GM12865 (cell line): ENCODE measurements at regions not wholly inside any gene's neighbourhood (a gene's known extent, or its start where the extent isn't known, plus 50 kb on each side); places are given as distances from the start of the nearest gene placed in this dataset.

Experiments used
- DNase-seq: peaks from one replicate; pipeline ENCODE4 v3.0.0; 2010; ENCODE audit warnings: low read depth
- H3K4me3 ChIP-seq: 2 replicates; pipeline ENCODE4 v1.5.1; 2011; ENCODE audit warnings: mild to moderate bottlenecking, low read depth, low read length, control low read depth
- TF ChIP-seq, protein P1 (sequence below): IDR thresholded peaks from 2 replicates; pipeline ENCODE4 v1.5.1; 2011; ENCODE audit warnings: low read length, control low read depth, low read depth, inconsistent platforms; ENCODE audit not compliant: insufficient read depth; ENCODE audit errors: missing control alignments

DNA sequence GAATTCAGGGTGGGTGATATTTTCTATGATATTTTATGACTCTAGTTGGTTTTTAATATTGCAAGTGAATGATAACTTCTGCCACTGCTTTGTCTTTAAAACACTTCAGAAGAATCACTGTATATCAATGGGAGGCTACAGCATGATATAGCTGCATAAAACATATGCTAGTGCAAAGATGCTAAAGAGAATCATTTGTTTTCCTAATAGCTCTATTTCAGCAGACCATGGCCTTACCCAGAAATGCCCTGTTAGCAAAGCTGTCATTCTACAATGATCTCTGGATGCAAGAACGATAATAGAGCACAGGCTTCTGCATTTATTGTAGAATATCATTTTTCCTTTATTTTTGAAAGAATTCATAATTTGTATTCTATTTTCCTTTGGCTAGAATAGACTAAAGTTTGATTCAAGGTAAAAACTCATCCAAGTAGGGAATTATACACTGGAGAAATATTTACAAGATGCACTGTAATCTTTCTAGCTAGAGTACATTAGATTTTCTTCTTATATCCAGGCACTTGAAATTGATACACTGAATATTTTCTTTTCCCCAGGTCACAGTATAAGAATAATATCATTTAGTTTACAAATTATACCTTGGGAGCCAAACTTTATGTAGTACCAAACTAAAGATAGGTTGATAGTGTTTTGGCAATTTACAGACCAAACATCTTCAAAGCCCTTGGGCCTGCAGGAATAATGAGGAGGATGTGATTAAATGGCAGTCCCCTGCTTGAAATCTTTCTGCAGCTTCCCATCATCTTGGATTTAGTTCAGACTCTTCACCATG lies 252.6 kb upstream of the LINC00305 start:
- TF ChIP-seq, protein P1, sequence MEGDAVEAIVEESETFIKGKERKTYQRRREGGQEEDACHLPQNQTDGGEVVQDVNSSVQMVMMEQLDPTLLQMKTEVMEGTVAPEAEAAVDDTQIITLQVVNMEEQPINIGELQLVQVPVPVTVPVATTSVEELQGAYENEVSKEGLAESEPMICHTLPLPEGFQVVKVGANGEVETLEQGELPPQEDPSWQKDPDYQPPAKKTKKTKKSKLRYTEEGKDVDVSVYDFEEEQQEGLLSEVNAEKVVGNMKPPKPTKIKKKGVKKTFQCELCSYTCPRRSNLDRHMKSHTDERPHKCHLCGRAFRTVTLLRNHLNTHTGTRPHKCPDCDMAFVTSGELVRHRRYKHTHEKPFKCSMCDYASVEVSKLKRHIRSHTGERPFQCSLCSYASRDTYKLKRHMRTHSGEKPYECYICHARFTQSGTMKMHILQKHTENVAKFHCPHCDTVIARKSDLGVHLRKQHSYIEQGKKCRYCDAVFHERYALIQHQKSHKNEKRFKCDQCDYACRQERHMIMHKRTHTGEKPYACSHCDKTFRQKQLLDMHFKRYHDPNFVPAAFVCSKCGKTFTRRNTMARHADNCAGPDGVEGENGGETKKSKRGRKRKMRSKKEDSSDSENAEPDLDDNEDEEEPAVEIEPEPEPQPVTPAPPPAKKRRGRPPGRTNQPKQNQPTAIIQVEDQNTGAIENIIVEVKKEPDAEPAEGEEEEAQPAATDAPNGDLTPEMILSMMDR, result no peak
- no peak for DNase-seq
- H3K4me3 ChIP-seq, result no peak overlapping the region

DNA sequence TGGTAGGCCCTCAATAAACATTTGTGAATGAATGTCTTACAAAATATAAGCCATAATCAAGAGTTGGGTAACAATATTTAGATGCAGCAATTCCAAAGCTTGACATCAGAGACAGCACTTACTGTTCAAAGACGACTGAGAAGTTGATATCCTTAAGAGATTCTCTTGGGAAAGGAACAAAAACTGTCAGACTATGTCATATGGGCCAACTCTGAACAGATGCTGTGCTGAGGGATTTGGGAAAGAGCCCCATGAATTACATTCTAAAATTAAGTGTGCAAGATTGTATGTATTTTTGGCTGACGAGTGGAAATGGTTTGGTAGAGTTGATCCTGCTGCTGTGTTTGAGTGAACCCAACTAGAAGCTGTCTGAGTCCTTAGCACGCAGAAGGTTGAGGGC lies 250.7 kb upstream of the LINC00305 start:
- H3K4me3 ChIP-seq, result no peak overlapping the region
- TF ChIP-seq, protein P1, result no peak
- DNase-seq, result no peak

DNA sequence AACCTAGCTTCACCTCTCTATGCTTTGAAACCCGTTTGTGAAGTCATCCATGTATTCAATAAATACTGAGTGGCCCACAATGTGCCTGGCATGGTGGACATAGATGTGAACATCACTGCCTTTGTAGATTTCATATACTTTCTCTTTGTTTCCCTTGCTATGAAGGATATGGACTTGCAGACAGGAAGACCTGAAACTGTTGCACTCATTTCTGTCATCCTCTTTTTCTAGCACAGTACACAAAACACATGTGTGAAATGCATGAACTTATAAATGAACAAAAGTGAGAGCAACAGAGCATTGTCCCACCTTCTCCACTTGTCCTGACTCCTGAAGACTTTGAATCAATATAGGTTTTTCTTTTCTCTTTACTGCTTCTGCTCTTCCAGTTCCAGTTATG lies 249.4 kb upstream of the LINC00305 start:
- no peak overlapping the region for H3K4me3 ChIP-seq
- DNase-seq, result peak; percentile 46
- TF ChIP-seq, protein P1, result no peak

DNA sequence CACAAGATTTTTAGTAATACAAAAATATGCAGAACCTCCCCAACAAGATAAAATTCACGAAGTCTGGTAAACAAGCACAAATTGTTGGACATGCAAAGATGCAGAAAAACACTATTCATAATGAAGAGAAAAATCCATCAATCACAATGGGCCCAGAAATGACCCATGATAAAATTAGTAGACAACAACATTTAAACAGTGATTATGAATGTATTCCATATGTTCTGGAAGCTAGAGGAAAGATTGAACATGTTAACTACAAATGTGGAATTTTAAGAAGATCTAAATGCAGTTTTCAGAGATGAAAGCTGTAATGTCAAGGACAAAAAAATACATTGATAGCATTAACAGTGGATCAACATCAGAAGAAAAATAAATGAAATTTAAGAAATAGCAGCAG lies 243.3 kb upstream of the LINC00305 start:
- DNase-seq, result no peak
- H3K4me3 ChIP-seq, result no peak overlapping the region
- TF ChIP-seq, protein P1, result no peak

DNA sequence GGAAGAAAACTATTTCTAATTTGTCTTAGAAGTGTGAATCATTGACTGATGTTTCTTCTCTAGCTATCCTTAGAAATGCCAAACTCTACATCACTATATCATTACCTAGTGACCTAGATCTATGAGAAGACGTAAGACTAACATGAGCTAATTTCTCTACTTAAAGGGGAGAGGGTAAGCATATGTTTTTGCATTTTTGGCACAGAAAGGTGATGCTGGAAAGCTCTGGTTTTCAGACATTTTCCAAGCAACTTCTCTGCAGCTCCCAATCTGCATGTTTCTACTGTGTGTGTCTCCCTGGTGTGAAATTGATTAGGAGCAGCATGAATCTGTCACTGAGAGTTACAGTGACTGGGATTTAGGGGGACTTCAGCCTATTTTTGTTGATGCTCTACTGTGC lies 235.2 kb upstream of the LINC00305 start:
- H3K4me3 ChIP-seq, result no peak overlapping the region
- TF ChIP-seq, protein P1, result no peak
- no peak for DNase-seq

DNA sequence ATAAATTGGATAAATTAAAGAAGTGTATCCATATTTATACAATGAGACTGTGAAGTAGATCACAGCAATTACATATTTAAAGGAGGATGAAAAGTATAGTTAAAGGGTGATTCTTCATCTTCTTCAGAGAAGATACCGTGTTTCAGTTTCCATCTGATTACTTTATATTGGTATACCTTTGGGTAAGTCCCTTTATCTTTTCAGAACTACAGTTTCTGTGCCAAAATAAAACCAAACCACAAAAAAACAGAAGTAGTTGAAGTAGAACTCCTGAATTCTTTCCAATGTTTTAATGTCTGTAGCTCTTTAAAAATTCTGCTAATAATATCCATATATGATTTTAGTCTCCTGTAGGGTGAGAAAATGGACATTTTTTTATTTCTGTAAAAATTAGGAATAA lies 231.2 kb upstream of the LINC00305 start:
- no peak overlapping the region for H3K4me3 ChIP-seq
- TF ChIP-seq, protein P1, result no peak
- DNase-seq, result peak; percentile 44

DNA sequence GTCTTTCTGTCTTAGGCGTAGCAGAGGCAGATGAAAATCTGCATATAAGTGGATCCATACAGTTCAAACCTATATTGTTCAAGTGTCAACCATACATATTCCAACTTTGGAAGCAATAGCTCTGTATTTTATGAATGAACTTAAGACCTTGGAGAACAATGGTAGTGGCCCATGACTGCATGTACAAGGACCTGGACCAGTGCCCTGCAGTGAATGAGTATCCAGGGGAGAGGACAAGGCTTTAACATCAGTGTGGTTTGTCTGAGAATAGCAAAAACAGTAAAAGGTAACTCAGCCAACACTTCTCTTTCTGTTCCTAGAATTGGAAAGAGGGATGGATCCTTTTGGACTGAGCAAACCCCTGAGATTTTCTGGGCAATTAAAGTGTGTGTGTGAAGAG lies 230.8 kb upstream of the LINC00305 start:
- no peak for DNase-seq
- H3K4me3 ChIP-seq, result no peak overlapping the region
- TF ChIP-seq, protein P1, result no peak
